IPS-18c (cell line): ENCODE measurements at regions not wholly inside any gene's neighbourhood (a gene's known extent, or its start where the extent isn't known, plus 50 kb on each side); places are given as distances from the start of the nearest gene placed in this dataset.

Experiments used
- H3K4me3 ChIP-seq: 2 replicates; pipeline ENCODE4 v1.7.0; 2013; ENCODE audit warnings: low read depth, mild to moderate bottlenecking, low read length, moderate library complexity; ENCODE audit not compliant: insufficient read depth
- H3K9me3 ChIP-seq: one replicate; pipeline ENCODE4 v1.6.1; 2013; ENCODE audit warnings: mild to moderate bottlenecking, low read length, moderate library complexity; ENCODE audit not compliant: control insufficient read depth, insufficient read depth

- no peak overlapping the region for H3K4me3 ChIP-seq
- no peaks in the 10 kb centered on the region for H3K9me3 ChIP-seq
Observed at GRCh38 chr13:106846571-106847448, 278.9 kb upstream of the ARGLU1 start.

- no peaks in the 10 kb centered on the region for H3K9me3 ChIP-seq
- no peak overlapping the region for H3K4me3 ChIP-seq
Observed at GRCh38 chr13:106836186-106836802, 268.4 kb upstream of the ARGLU1 start.

GRCh38 chr13:106835477-106835876, 267.5 kb upstream of the ARGLU1 start:
- Histone ChIP-seq H3K4me3 (no peak overlapping the region), H3K9me3 (no peaks in the 10 kb centered on the region)

- Histone ChIP-seq H3K9me3 (no peaks in the 10 kb centered on the region), H3K4me3 (no peak overlapping the region)
Observed at GRCh38 chr13:106821979-106822378, 254.0 kb upstream of the ARGLU1 start.

GRCh38 chr13:106819413-106820180, 251.7 kb upstream of the ARGLU1 start:
- no peaks in the 10 kb centered on the region for H3K9me3 ChIP-seq
- no peak overlapping the region for H3K4me3 ChIP-seq

- H3K4me3 ChIP-seq, result no peak overlapping the region
- no peaks in the 10 kb centered on the region for H3K9me3 ChIP-seq
Observed at GRCh38 chr13:106818971-106819370, 251.0 kb upstream of the ARGLU1 start.

- H3K9me3 ChIP-seq, result no peaks in the 10 kb centered on the region
- no peak overlapping the region for H3K4me3 ChIP-seq
Observed at GRCh38 chr13:106815545-106815944, 247.6 kb upstream of the ARGLU1 start.

- H3K4me3 ChIP-seq, result no peak overlapping the region
- H3K9me3 ChIP-seq, result no peaks in the 10 kb centered on the region
Observed at GRCh38 chr13:106814463-106814862, 246.5 kb upstream of the ARGLU1 start.

GRCh38 chr13:106810069-106810468, 242.1 kb upstream of the ARGLU1 start:
- Histone ChIP-seq H3K4me3 (no peak overlapping the region), H3K9me3 (no peaks in the 10 kb centered on the region)

- no peak overlapping the region for H3K4me3 ChIP-seq
- no peaks in the 10 kb centered on the region for H3K9me3 ChIP-seq
Observed at GRCh38 chr13:106804991-106805390, 237.1 kb upstream of the ARGLU1 start.

- H3K4me3 ChIP-seq, result no peak overlapping the region
- no peaks in the 10 kb centered on the region for H3K9me3 ChIP-seq
Observed at GRCh38 chr13:106802917-106803316, 235.0 kb upstream of the ARGLU1 start.

- H3K4me3 ChIP-seq, result no peak overlapping the region
- no peaks in the 10 kb centered on the region for H3K9me3 ChIP-seq
Observed at GRCh38 chr13:106799781-106800335, 231.9 kb upstream of the ARGLU1 start.

- H3K9me3 ChIP-seq, result peaks cover 3% of the 10 kb centered on the region
- H3K4me3 ChIP-seq, result no peak overlapping the region
Observed at GRCh38 chr13:106797081-106797640, 229.2 kb upstream of the ARGLU1 start.

- peaks cover 3% of the 10 kb centered on the region for H3K9me3 ChIP-seq
- 0 out of 2 replicates have a peak overlapping the region, but pooled peaks have one; percentile 2 for H3K4me3 ChIP-seq
Observed at GRCh38 chr13:106796280-106797047, 228.5 kb upstream of the ARGLU1 start.

- peaks cover 3% of the 10 kb centered on the region for H3K9me3 ChIP-seq
- H3K4me3 ChIP-seq, result 0 out of 2 replicates have a peak overlapping the region, but pooled peaks have one; percentile 2
Observed at GRCh38 chr13:106795847-106796246, 227.9 kb upstream of the ARGLU1 start.

GRCh38 chr13:106794117-106794516, 226.2 kb upstream of the ARGLU1 start:
- Histone ChIP-seq H3K4me3 (no peak overlapping the region), H3K9me3 (peaks cover 3% of the 10 kb centered on the region)
